ENCODE measurements at regions not wholly inside any gene's neighbourhood (a gene's known extent, or its start where the extent isn't known, plus 50 kb on each side); places are given as distances from the start of the nearest gene placed in this dataset.

DNA sequence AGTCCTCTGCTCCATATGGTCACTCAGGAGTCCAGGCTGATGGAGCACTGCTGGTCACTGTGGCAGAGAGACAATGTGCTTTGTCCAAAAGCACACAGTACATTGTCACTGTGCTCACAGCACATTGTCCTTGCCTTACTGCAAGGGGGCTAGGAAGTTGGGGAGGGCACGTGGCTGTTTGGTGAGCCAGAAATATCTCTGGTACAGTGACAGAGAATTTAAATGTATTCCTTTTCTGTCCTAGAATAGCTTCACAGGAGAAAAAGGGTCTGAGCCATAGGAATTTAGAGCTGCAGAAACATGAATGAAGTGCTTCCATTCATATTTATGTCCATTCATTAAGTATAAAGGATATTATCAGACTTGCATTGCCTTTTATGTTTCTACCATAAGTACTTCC, 110.8 kb upstream of the TRIM2 start:
- Histone ChIP-seq H3K36me3 (ENCODE audit: low read depth) (no peaks in the 10 kb centered on the region), H3K27ac (no peak overlapping the region), H3K4me3 (no peak overlapping the region), H3F3A (ENCODE audit: insufficient read depth, low read depth) (no peaks in the 10 kb centered on the region), H3K27me3 (ENCODE audit: insufficient read depth, low read depth) (no peaks in the 10 kb centered on the region), H3K9me3 (ENCODE audit: insufficient read depth, low read depth) (no peaks in the 10 kb centered on the region), H3K79me2 (ENCODE audit: low read depth) (no peaks in the 10 kb centered on the region), H3K4me2 (no peak overlapping the region), H2AFZ (no peak overlapping the region), H3K4me1 (replicated peaks; ENCODE audit: insufficient read depth) (no peaks in the 10 kb centered on the region), H4K20me1 (ENCODE audit: insufficient read depth) (no peaks in the 10 kb centered on the region), H3K9me2 (ENCODE audit: insufficient read depth) (no peaks in the 10 kb centered on the region)
- no peak for DNase-seq
- intact Hi-C loops (cut with micrococcal nuclease; ENCODE audit: unreplicated experiment), result no loop called here
- POLR2A ChIA-PET (ENCODE audit: unreplicated experiment), result no interaction called here
- CTCF ChIA-PET, result no interaction called here
- no peak for TF ChIP-seq EZH2 (IDR thresholded peaks at IDR 0.05; ENCODE audit: low read depth)
- TF ChIP-seq, protein P1, sequence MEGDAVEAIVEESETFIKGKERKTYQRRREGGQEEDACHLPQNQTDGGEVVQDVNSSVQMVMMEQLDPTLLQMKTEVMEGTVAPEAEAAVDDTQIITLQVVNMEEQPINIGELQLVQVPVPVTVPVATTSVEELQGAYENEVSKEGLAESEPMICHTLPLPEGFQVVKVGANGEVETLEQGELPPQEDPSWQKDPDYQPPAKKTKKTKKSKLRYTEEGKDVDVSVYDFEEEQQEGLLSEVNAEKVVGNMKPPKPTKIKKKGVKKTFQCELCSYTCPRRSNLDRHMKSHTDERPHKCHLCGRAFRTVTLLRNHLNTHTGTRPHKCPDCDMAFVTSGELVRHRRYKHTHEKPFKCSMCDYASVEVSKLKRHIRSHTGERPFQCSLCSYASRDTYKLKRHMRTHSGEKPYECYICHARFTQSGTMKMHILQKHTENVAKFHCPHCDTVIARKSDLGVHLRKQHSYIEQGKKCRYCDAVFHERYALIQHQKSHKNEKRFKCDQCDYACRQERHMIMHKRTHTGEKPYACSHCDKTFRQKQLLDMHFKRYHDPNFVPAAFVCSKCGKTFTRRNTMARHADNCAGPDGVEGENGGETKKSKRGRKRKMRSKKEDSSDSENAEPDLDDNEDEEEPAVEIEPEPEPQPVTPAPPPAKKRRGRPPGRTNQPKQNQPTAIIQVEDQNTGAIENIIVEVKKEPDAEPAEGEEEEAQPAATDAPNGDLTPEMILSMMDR (conservative IDR thresholded peaks at IDR 0.05), result no peak
- no TSS peak for BruUV-seq (replicated peaks)

DNA sequence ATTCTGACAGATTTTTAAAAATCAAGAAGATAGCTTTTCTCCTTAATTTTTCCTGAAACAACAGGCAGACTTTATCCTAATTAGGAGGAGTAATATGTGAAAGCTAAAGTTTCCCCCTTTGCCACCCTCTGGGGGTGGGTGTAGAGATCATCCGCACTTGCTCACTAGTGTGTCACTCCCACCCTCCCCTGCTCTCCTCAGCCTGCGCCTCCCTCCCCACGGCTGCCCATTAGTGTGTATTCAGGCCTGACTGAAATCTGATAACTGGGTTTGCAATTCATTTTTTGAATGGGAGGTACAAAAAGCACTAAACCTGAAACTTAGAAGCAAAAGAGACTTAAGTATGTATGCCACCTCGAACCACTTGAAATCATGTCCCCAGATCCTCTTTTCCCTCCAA, 110.4 kb upstream of the TRIM2 start:
- BruUV-seq (replicated peaks), result no TSS peak

DNA sequence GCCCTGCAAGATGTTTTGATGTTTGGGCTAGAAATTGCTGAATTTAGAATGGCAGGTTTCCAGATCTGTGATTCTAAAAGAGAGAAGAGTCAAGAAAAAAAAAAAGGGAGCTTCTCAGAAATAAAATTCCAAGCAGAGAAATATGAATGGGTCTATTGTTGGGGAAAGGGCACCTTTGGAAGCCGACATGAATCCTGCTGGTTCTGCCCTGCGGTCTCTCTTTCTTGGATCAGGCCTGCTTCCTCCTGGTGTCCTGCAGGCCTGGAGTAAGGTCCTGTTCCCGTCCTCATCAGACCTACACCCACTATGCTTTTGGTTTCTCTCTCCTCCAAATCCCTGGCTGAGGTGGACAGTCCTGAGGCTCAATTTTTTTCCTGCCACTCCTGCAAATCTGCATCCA, 109.8 kb upstream of the TRIM2 start:
- Histone ChIP-seq H3K79me2 (ENCODE audit: low read depth) (no peaks in the 10 kb centered on the region), H3K4me3 (no peak overlapping the region), H3K4me1 (replicated peaks; ENCODE audit: insufficient read depth) (no peaks in the 10 kb centered on the region), H3K9me2 (ENCODE audit: insufficient read depth) (no peaks in the 10 kb centered on the region), H3K27ac (no peak overlapping the region), H3K9me3 (ENCODE audit: insufficient read depth, low read depth) (no peaks in the 10 kb centered on the region), H2AFZ (no peak overlapping the region), H4K20me1 (ENCODE audit: insufficient read depth) (no peaks in the 10 kb centered on the region), H3K4me2 (no peak overlapping the region), H3K27me3 (ENCODE audit: insufficient read depth, low read depth) (no peaks in the 10 kb centered on the region), H3K36me3 (ENCODE audit: low read depth) (no peaks in the 10 kb centered on the region), H3F3A (ENCODE audit: insufficient read depth, low read depth) (no peaks in the 10 kb centered on the region)
- BruUV-seq (replicated peaks), result no TSS peak
- no peak for DNase-seq
- ChIA-PET CTCF (no interaction called here), POLR2A (ENCODE audit: unreplicated experiment) (no interaction called here)
- intact Hi-C loops (cut with micrococcal nuclease; ENCODE audit: unreplicated experiment), result no loop called here
- TF ChIP-seq, protein P1 (conservative IDR thresholded peaks at IDR 0.05), result no peak
- no peak for TF ChIP-seq EZH2 (IDR thresholded peaks at IDR 0.05; ENCODE audit: low read depth)

More for the DNA sequence above, 110.4 kb upstream of the TRIM2 start:
- no peaks in the 10 kb centered on the region for H3K9me2 ChIP-seq (ENCODE audit: insufficient read depth)
- H3K9me3 ChIP-seq (ENCODE audit: insufficient read depth, low read depth), result no peaks in the 10 kb centered on the region
- no peaks in the 10 kb centered on the region for H3F3A ChIP-seq (ENCODE audit: insufficient read depth, low read depth)
- H3K4me3 ChIP-seq, result no peak overlapping the region
- ChIA-PET POLR2A (ENCODE audit: unreplicated experiment) (no interaction called here), CTCF (no interaction called here)
- no peaks in the 10 kb centered on the region for H4K20me1 ChIP-seq (ENCODE audit: insufficient read depth)
- no peak for DNase-seq
- no peaks in the 10 kb centered on the region for H3K79me2 ChIP-seq (ENCODE audit: low read depth)
- no peak for TF ChIP-seq EZH2 (IDR thresholded peaks at IDR 0.05; ENCODE audit: low read depth)
- TF ChIP-seq, protein P1 (conservative IDR thresholded peaks at IDR 0.05), result no peak
- H2AFZ ChIP-seq, result no peak overlapping the region
- H3K27ac ChIP-seq, result no peak overlapping the region
- no peaks in the 10 kb centered on the region for H3K27me3 ChIP-seq (ENCODE audit: insufficient read depth, low read depth)
- intact Hi-C loops (cut with micrococcal nuclease; ENCODE audit: unreplicated experiment), result no loop called here
- H3K36me3 ChIP-seq (ENCODE audit: low read depth), result no peaks in the 10 kb centered on the region
- H3K4me1 ChIP-seq (replicated peaks; ENCODE audit: insufficient read depth), result no peaks in the 10 kb centered on the region
- H3K4me2 ChIP-seq, result no peak overlapping the region

Measured in PC-9 (cell line).